ENCODE measurements at regions not wholly inside any gene's neighbourhood (a gene's known extent, or its start where the extent isn't known, plus 50 kb on each side); places are given as distances from the start of the nearest gene placed in this dataset.

GRCh38 chr2:2683606-2684224 lies 352.6 kb upstream of the MYT1L start:
- no peak for TF ChIP-seq CTCF (IDR thresholded peaks at IDR 0.05; ENCODE audit: low read depth, low read length)
- no peak for TF ChIP-seq EZH2phosphoT487 (IDR thresholded peaks at IDR 0.05; ENCODE audit: low read depth)
